Esophagus muscularis mucosa (tissue), 4 donors: ENCODE measurements at regions not wholly inside any gene's neighbourhood (a gene's known extent, or its start where the extent isn't known, plus 50 kb on each side); places are given as distances from the start of the nearest gene placed in this dataset.

Experiments used
- DNase-seq: peaks from one replicate; pipeline ENCODE4 v3.0.0-alpha.2; 2017; ENCODE audit errors: extremely low spot score
- H3K27ac ChIP-seq, 4 donors: fragments of 200-600 bp; sonication (generic); replicated peaks in 1 of 4; 1 replicate in 3 of 4; 2 replicates in 1 of 4; pipeline ENCODE4 v1.5.1; 2016 to 2019; ENCODE audit warnings: mild to moderate bottlenecking in 1 of 4
- H3K27me3 ChIP-seq, 4 donors: fragments of 200-600 bp; sonication (generic); one replicate each; pipeline versions ENCODE4 v1.5.1 to v1.6.0; 2016 to 2019
- H3K36me3 ChIP-seq, 4 donors: fragments of 200-600 bp; sonication (generic); one replicate each; pipeline ENCODE4 v1.5.1; 2016 to 2019
- H3K4me1 ChIP-seq, 4 donors: fragments of 200-600 bp; sonication (generic); one replicate each; pipeline ENCODE4 v1.5.1; 2016 to 2019
- H3K4me3 ChIP-seq, 4 donors: fragments of 200-600 bp; sonication (generic); 1 replicate in 2 of 4; 2 replicates in 2 of 4; pipeline ENCODE4 v1.5.1; 2016 to 2019; ENCODE audit warnings: mild to moderate bottlenecking in 4 of 4, moderate library complexity in 1 of 4
- H3K9me3 ChIP-seq, 4 donors: fragments of 200-600 bp; sonication (generic); 1 replicate in 3 of 4; 2 replicates in 1 of 4; pipeline ENCODE4 v1.5.1; 2016 to 2019
- CTCF ChIP-seq, 3 experiments: fragments of 200-600 bp in 2 of 3; fragments of 450-650 bp in 1 of 3; sonication (generic) in 2 of 3; IDR thresholded peaks; one replicate each; pipeline ENCODE4 v1.5.1; 2017 to 2019; ENCODE audit warnings: antibody characterized with exemption in 3 of 3, mild to moderate bottlenecking in 2 of 3, moderate library complexity in 1 of 3
- EP300 ChIP-seq: sonication (generic); formaldehyde crosslinking; IDR thresholded peaks from one replicate; pipeline ENCODE4 v1.6.1; 2017; ENCODE audit warnings: antibody characterized with exemption
- POLR2A ChIP-seq: fragments of 450-650 bp; IDR thresholded peaks from one replicate; pipeline ENCODE4 v1.6.1; 2017; ENCODE audit warnings: antibody characterized with exemption, moderate library complexity, mild to moderate bottlenecking, low read depth
- POLR2AphosphoS5 ChIP-seq, 2 donors: sonication (generic); formaldehyde crosslinking; IDR thresholded peaks; one replicate each; pipeline ENCODE4 v1.6.1; 2017; ENCODE audit warnings: antibody characterized with exemption in 2 of 2
- WGBS: methylation state at CpG from one replicate; pipeline ENCODE4 v1.1.5; 2018; 5-methylcytosine and 5-hydroxymethylcytosine counted together
- intact Hi-C: fragments of 100-400 bp; cut with DNase I; formaldehyde crosslinking; loops from one replicate; pipeline ENCODE4 v1.15.1; 2023

GRCh38 chr16:85978976-85979375 lies 80.0 kb downstream of the IRF8 start:
- Histone ChIP-seq H3K36me3 (no peaks in the 10 kb centered on the region), H3K4me1 (peaks cover 0 to under 1% (median 0%) of the 10 kb centered on the region in 4 donors), H3K27me3 (peaks cover 0 to 19% (median 0%) of the 10 kb centered on the region in 4 donors), H3K27ac (no peak overlapping the region), H3K9me3 (no peaks in the 10 kb centered on the region), H3K4me3 (no peak overlapping the region)
- 91% methylated on average over 10 of the region's 13 CpGs for WGBS
- TF ChIP-seq POLR2AphosphoS5 (IDR thresholded peaks at IDR 0.05) (no peak), CTCF (IDR thresholded peaks at IDR 0.05) (no peak), POLR2A (no peak), EP300 (no peak)
- intact Hi-C loops: no loop called here
- DNase-seq: no peak

DNA sequence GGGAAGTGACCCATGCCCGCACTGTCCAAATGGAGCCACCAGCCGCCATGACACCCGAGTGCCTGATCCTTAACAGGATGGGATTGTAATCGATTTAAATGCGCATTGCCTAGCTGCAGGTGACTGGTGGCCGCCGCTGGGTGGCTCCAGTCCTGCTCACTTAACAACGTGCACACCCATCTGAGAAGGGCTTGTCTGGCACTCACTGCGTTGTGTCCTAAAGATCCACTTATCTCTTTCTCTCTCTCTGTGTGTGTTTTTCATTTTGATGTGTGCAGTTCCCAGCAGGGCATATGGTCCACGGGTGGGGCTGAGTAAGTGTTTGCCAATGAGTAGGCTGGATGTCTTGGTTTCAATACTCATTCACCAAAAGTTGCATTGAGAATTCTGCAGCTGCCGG lies 80.6 kb downstream of the IRF8 start:
- no peak overlapping the region for H3K27ac ChIP-seq
- TF ChIP-seq POLR2AphosphoS5 (IDR thresholded peaks at IDR 0.05) (no peak), CTCF (IDR thresholded peaks at IDR 0.05) (no peak), POLR2A (no peak), EP300 (no peak)
- WGBS: 82% methylated on average over 11 of the region's 11 CpGs

DNA sequence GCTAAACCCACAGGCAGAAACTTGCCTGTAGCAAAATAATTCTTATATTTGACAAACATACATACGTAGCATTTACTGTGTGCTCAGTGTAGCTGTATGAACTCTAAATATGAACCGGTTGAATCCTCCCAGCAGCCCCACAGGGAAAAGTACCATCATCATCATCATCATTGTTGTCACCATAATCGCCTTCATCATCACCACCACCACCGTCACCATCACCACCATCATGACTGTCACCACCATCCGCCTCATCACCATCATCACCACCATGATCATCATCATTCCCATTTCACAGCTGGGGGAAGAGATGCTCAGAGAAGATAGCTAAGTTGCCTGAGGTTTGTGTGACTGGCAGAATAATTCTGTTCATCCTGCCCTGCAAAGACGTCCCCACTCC lies 81.7 kb downstream of the IRF8 start:
- TF ChIP-seq POLR2AphosphoS5 (IDR thresholded peaks at IDR 0.05): no peak
- TF ChIP-seq POLR2A: no peak
- TF ChIP-seq EP300: no peak
- no peak for TF ChIP-seq CTCF (IDR thresholded peaks at IDR 0.05)
- H3K36me3 ChIP-seq: no peaks in the 10 kb centered on the region
- DNase-seq: no peak
- 94% methylated on average over 6 of the region's 6 CpGs for WGBS
- H3K27ac ChIP-seq: no peak overlapping the region
- peaks cover 0 to 4% (median 0%) of the 10 kb centered on the region in 4 donors for H3K4me1 ChIP-seq
- H3K9me3 ChIP-seq: no peaks in the 10 kb centered on the region
- H3K27me3 ChIP-seq: peaks cover 0 to 23% (median 0%) of the 10 kb centered on the region in 4 donors
- intact Hi-C loops: no loop called here
- no peak overlapping the region for H3K4me3 ChIP-seq

More for the DNA sequence above, 80.6 kb downstream of the IRF8 start:
- DNase-seq: no peak
- Histone ChIP-seq H3K4me1 (peaks cover 0 to 4% (median 0%) of the 10 kb centered on the region in 4 donors), H3K9me3 (no peaks in the 10 kb centered on the region), H3K4me3 (no peak overlapping the region), H3K27me3 (peaks cover 0 to 19% (median 0%) of the 10 kb centered on the region in 4 donors), H3K36me3 (no peaks in the 10 kb centered on the region)
- intact Hi-C loops: no loop called here

- no peak for TF ChIP-seq CTCF (IDR thresholded peaks at IDR 0.05)
- no peak for TF ChIP-seq POLR2AphosphoS5 (IDR thresholded peaks at IDR 0.05)
- Histone ChIP-seq H3K36me3 (no peaks in the 10 kb centered on the region), H3K4me3 (no peak overlapping the region), H3K9me3 (no peaks in the 10 kb centered on the region), H3K27me3 (peaks cover 0 to 23% (median 0%) of the 10 kb centered on the region in 4 donors), H3K27ac (no peak overlapping the region), H3K4me1 (peaks cover 0 to 4% (median under 1%) of the 10 kb centered on the region in 4 donors)
- no peak for DNase-seq
- intact Hi-C loops: no loop called here
- 83% methylated on average over 16 of the region's 16 CpGs for whole genome bisulfite sequencing
Observed at GRCh38 chr16:85981826-85982562, 83.0 kb downstream of the IRF8 start.

DNA sequence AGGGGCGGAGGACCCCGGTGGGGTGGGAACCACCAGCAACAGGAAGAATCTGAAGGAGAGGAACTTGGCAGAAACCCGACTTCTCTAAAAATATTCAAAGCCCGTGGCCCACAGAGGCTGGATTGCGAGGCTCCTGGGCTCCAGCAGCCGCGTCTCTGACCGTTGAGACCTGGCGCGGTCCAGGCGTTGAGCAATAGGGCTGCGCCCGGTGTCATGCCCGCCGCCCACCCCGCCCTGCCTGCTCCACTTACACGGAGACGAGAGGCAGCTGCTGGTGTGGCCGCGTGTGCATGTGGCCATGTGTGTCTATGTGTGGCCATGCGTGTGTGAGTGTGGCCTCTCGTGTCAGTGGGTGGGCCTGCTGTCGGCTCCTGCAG lies 83.6 kb downstream of the IRF8 start:
- H3K36me3 ChIP-seq: no peaks in the 10 kb centered on the region
- no peak overlapping the region for H3K27ac ChIP-seq
- no peaks in the 10 kb centered on the region for H3K9me3 ChIP-seq
- H3K4me3 ChIP-seq: no peak overlapping the region
- peaks cover 0 to 23% (median 0%) of the 10 kb centered on the region in 4 donors for H3K27me3 ChIP-seq
- DNase-seq: no peak
- intact Hi-C loops: no loop called here
- TF ChIP-seq CTCF (IDR thresholded peaks at IDR 0.05) (no peak), POLR2A (no peak), EP300 (no peak), POLR2AphosphoS5 (IDR thresholded peaks at IDR 0.05) (no peak)
- peaks cover 0 to 5% (median 4%) of the 10 kb centered on the region in 4 donors for H3K4me1 ChIP-seq
- 40% methylated on average over 1 of the region's 23 CpGs for WGBS
